Panc1 (cell line): ENCODE measurements at regions not wholly inside any gene's neighbourhood (a gene's known extent, or its start where the extent isn't known, plus 50 kb on each side); places are given as distances from the start of the nearest gene placed in this dataset.
"Not testable (repeated sequence)": the region's sequence is repeated elsewhere in the genome, so short reads cannot be mapped to it uniquely, and the experiment has no call there.

ENCODE experiments used
- CTCF ChIP-seq: fragments of 450-650 bp; IDR thresholded peaks from 2 replicates; pipeline ENCODE4 v1.5.1; 2017; ENCODE audit warnings: mild to moderate bottlenecking
- TCF7L2 ChIP-seq: IDR thresholded peaks from 2 replicates; pipeline ENCODE4 v1.6.1; 2011; ENCODE audit warnings: mild to moderate bottlenecking, low read depth, low read length, inconsistent platforms

GRCh38 chr2:91658336-91658735, 2966.9 kb downstream of the RPIA start:
- TF ChIP-seq CTCF, TCF7L2: not testable (repeated sequence)
